Upper lobe of right lung (tissue), 1 donor: ENCODE measurements at regions not wholly inside any gene's neighbourhood (a gene's known extent, or its start where the extent isn't known, plus 50 kb on each side); places are given as distances from the start of the nearest gene placed in this dataset.

ENCODE experiments used
- ATAC-seq: fragments of 200-7000 bp; cut with Tn5 transposase; one replicate; pipeline ENCODE4 v1.9.1; 2020; ENCODE audit warnings: mild to moderate bottlenecking, moderate library complexity
- DNase-seq: peaks from one replicate; pipeline ENCODE4 v3.0.0-alpha.2; 2020
- H3K27ac ChIP-seq: fragments of 200-600 bp; one replicate; pipeline ENCODE4 v1.8.0; 2022
- H3K27me3 ChIP-seq: fragments of 200-600 bp; one replicate; pipeline ENCODE4 v1.8.0; 2022; ENCODE audit warnings: mild to moderate bottlenecking
- H3K36me3 ChIP-seq: fragments of 200-600 bp; one replicate; pipeline ENCODE4 v1.8.0; 2022
- H3K4me1 ChIP-seq: fragments of 200-600 bp; one replicate; pipeline ENCODE4 v1.8.0; 2022
- H3K4me3 ChIP-seq: fragments of 200-600 bp; one replicate; pipeline ENCODE4 v1.8.0; 2022; ENCODE audit warnings: mild to moderate bottlenecking
- H3K9me3 ChIP-seq: fragments of 200-600 bp; one replicate; pipeline ENCODE4 v1.8.0; 2022
- intact Hi-C: fragments of 100-400 bp; cut with DNase I; formaldehyde crosslinking; loops from one replicate; pipeline ENCODE4 v1.11.0; 2022
- TF ChIP-seq, protein P1 (sequence below): fragments of 200-600 bp; IDR thresholded peaks from one replicate; pipeline ENCODE4 v1.8.0; 2022; ENCODE audit warnings: antibody characterized with exemption
- donor health status: DM: no; HTN: yes; CAD: no; lungs with severe emphysema.

DNA sequence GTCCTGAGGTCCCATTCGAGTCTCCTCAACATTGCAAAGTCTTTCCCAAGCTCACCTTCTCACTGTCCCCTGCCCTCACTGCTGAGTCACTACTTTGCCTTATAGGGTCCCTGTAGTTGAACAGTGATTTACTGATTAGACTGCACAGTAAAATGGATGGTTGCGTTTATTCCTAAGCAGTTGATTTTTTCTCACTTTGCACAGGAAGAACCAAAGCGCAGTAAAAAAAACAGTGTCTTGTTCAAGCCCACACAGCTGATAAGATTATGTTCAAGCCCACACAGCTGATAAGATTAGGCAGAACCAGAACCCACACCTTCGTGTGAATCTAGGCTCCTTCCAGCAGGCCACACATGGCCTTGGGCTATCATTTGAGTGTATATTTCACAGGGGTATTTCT lies 215.3 kb upstream of the COPS8 start:
- TF ChIP-seq, protein P1, sequence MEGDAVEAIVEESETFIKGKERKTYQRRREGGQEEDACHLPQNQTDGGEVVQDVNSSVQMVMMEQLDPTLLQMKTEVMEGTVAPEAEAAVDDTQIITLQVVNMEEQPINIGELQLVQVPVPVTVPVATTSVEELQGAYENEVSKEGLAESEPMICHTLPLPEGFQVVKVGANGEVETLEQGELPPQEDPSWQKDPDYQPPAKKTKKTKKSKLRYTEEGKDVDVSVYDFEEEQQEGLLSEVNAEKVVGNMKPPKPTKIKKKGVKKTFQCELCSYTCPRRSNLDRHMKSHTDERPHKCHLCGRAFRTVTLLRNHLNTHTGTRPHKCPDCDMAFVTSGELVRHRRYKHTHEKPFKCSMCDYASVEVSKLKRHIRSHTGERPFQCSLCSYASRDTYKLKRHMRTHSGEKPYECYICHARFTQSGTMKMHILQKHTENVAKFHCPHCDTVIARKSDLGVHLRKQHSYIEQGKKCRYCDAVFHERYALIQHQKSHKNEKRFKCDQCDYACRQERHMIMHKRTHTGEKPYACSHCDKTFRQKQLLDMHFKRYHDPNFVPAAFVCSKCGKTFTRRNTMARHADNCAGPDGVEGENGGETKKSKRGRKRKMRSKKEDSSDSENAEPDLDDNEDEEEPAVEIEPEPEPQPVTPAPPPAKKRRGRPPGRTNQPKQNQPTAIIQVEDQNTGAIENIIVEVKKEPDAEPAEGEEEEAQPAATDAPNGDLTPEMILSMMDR, result no peak
- no peak overlapping the region for H3K27ac ChIP-seq

DNA sequence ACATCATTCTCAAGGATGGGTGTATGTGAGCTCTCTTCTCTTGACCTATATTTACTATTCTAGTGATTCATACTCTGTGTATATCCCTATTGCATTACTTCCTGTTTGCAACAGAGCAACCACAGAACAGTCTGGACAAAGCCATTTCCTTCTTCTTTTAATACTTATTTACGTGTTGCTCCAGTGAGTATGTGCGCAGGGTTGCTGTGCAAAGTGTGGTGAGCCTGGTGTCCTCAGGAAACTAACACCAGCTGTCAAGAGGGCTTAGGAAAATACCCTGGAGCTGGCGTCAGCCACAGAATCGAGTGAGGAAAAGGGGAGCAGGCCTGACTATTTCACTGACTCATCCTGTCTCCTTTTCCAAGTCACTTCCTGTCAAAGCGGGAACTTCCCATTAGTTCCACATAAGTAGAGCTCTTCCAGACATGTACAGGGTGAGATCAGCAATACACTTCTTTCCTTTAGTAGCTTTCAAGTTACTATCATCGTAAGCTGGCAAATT lies 214.1 kb upstream of the COPS8 start:
- ATAC-seq, result peak; percentile 91
- Histone ChIP-seq H3K27me3 (peaks cover 9% of the 10 kb centered on the region), H3K27ac (peak overlapping the region; percentile 53), H3K4me3 (no peak overlapping the region), H3K36me3 (no peaks in the 10 kb centered on the region), H3K9me3 (no peaks in the 10 kb centered on the region), H3K4me1 (peaks cover 13% of the 10 kb centered on the region)
- TF ChIP-seq, protein P1, result no peak
- intact Hi-C loops, result no loop called here
- no peak for DNase-seq

More for the DNA sequence above, 215.3 kb upstream of the COPS8 start:
- intact Hi-C loops, result no loop called here
- ATAC-seq (no peak), DNase-seq (no peak)
- Histone ChIP-seq H3K9me3 (no peaks in the 10 kb centered on the region), H3K4me1 (peaks cover 8% of the 10 kb centered on the region), H3K36me3 (no peaks in the 10 kb centered on the region), H3K4me3 (no peak overlapping the region), H3K27me3 (peaks cover 1% of the 10 kb centered on the region)

DNA sequence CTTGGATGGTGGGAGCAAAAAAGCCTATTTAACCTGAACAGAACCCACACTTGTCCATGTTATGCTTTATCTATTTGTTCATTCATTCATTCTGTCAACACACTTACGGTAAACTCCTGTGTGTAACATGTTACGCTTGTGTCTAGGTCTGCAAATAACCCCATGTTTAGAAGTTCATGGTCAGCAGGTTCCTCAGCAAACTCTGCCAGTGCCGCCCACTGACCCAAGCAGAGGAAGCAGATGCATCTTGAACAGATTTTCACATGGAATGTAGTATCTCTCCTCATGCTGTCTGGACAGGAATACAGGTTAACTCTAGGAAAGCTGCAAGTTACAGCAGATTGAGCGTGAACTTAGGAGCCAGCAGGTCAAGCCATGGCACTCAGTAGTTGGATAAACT lies 213.7 kb upstream of the COPS8 start:
- Histone ChIP-seq H3K4me3 (no peak overlapping the region), H3K9me3 (no peaks in the 10 kb centered on the region), H3K27ac (peak overlapping the region; percentile 53), H3K36me3 (no peaks in the 10 kb centered on the region), H3K4me1 (peaks cover 14% of the 10 kb centered on the region), H3K27me3 (peaks cover 9% of the 10 kb centered on the region)
- intact Hi-C loops, result no loop called here
- DNase-seq (no peak), ATAC-seq (peak; percentile 45)
- TF ChIP-seq, protein P1, result no peak

DNA sequence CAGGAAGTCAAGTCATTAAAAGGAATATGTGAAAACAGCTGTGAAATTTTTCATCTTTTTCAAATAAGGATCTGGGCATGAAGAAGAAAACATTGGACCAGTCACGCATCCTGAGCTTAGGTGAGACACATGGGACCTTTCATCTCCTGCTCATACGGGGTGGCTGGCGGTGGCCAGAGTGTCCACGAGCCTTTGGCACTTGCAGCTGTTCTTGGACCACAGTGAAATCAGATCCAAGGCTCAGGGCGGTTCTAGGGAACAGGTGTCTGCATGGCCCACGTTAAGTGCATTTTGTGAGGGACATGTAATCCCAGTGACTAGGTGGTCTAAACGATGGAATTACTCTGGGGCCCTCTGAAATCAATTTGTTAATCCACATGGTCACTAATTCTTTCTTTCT lies 212.7 kb upstream of the COPS8 start:
- Histone ChIP-seq H3K4me3 (no peak overlapping the region), H3K36me3 (no peaks in the 10 kb centered on the region), H3K9me3 (no peaks in the 10 kb centered on the region), H3K27me3 (peaks cover 9% of the 10 kb centered on the region), H3K4me1 (peaks cover 14% of the 10 kb centered on the region), H3K27ac (no peak overlapping the region)
- TF ChIP-seq, protein P1, result no peak
- DNase-seq, result no peak
- intact Hi-C loops, result no loop called here
- ATAC-seq, result no peak

DNA sequence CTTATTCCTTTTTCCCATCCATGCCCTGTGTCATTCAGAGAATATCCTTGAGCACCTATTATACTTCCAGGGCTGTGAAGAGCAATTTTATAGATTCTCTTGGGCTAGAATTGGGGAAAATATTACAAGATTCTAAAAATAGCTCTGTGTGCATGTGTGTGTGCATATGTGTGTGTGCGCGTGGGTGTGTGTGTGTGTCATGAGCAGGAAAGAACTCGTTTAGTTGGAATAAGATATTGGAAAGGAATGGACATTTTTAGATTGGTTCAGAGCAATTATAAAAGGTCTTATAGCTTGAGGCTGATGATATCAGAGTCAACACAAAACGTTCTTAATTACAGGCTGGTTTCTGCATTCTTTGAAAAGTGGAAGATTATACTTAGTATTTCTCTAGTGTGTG lies 212.1 kb upstream of the COPS8 start:
- intact Hi-C loops, result no loop called here
- TF ChIP-seq, protein P1, result no peak
- H3K27me3 ChIP-seq, result peaks cover 9% of the 10 kb centered on the region
- ATAC-seq, result no peak
- H3K4me3 ChIP-seq, result no peak overlapping the region
- no peak for DNase-seq
- H3K27ac ChIP-seq, result no peak overlapping the region
- no peaks in the 10 kb centered on the region for H3K36me3 ChIP-seq
- H3K4me1 ChIP-seq, result peaks cover 14% of the 10 kb centered on the region
- H3K9me3 ChIP-seq, result no peaks in the 10 kb centered on the region
